ENCODE measurements at regions not wholly inside any gene's neighbourhood (a gene's known extent, or its start where the extent isn't known, plus 50 kb on each side); places are given as distances from the start of the nearest gene placed in this dataset.

- no peak for TF ChIP-seq ELF1 (IDR thresholded peaks at IDR 0.05; ENCODE audit: borderline replicate concordance, low read depth)
- TF ChIP-seq FOSL1 (IDR thresholded peaks at IDR 0.05; ENCODE audit: low read depth) = no peak
- TF ChIP-seq CEBPB (IDR thresholded peaks at IDR 0.05; ENCODE audit: low read depth) = no peak
- no peak for TF ChIP-seq JUND (IDR thresholded peaks at IDR 0.05)
- TF ChIP-seq EGR1 (IDR thresholded peaks at IDR 0.05; ENCODE audit: low read depth) = no peak
- TF ChIP-seq SP1 (IDR thresholded peaks at IDR 0.05; ENCODE audit: low read depth) = no peak
- no peak for TF ChIP-seq POLR2AphosphoS5 (IDR thresholded peaks at IDR 0.05; ENCODE audit: low read depth, low read length)
Measured at GRCh38 chr7:46512891-46513413, 591.9 kb upstream of the IGFBP3 start (continued).

DNA sequence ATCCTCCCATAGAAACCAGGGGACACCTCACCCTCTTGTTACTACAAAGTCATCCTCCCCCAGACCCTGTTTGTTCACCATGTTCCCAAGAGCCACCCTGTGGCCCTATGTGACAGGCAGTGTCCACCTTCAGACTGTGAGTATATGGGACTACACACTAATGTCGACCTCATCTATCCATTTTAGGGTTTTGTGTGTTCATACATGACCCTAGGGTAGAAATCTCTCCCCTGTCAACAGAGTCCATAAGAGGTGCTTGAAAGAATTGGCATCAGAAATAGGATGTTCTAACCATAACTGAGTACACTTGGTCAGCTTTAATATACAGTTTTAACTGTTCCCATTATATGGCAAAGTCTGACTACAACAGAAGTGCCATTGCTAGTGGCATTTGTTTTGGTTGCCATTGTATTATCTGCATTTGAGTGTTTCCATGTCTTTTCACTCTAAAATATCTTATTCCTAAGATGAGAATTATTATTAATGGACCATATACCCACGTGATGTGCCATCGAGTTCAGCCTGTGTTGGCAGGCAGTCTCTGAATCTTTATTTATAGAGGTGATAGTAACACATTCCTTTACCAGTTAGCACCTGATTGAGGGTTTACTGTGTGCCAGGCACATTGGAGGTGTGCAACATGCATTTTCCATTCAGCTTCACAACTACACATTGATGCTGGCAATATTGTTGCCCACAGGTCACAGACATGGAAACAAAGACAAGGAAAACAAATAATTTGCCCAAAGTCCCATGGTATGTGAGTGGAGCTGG, 590.6 kb upstream of the IGFBP3 start:
- no peak for ATAC-seq
- no peak overlapping the region for H3K9ac ChIP-seq (ENCODE audit: low read length)
- ChIA-PET RAD21 (ENCODE audit: low non-redundant PET in 1 of 2, low total read pairs in 2 of 2, uncharacterized antibody in 2 of 2, unreplicated experiment in 2 of 2) (no interaction called here), POLR2A (no interaction called here), CTCF (no interaction called here)
- H3K36me3 ChIP-seq (ENCODE audit: control insufficient read depth in 1 of 2, insufficient read depth in 2 of 2, low read length in 2 of 2) = no peaks in the 10 kb centered on the region
- no peak for DNase-seq (ENCODE audit: low read depth, low spot score)
- no peak for TF ChIP-seq EZH2phosphoT487 (IDR thresholded peaks at IDR 0.05; ENCODE audit: borderline replicate concordance)
- TF ChIP-seq POLR2AphosphoS5 (IDR thresholded peaks at IDR 0.05; ENCODE audit: low read depth, low read length) = no peak
- TF ChIP-seq ZFX (IDR thresholded peaks at IDR 0.05) = no peak
- H3K4me2 ChIP-seq (ENCODE audit: low read length) = no peak overlapping the region
- H3K9me3 ChIP-seq (ENCODE audit: control insufficient read depth in 1 of 2, insufficient read depth in 1 of 2, low read depth in 1 of 2, low read length in 2 of 2) = no peaks in the 10 kb centered on the region
- no peak overlapping the region for H3K4me3 ChIP-seq (replicated peaks in 1 of 2; ENCODE audit: low read depth in 1 of 2, low read length in 2 of 2)
- BruUV-seq (replicated peaks) = no TSS peak
- H3K27ac ChIP-seq (ENCODE audit: low read depth, low read length) = no peak overlapping the region
- H3K79me2 ChIP-seq (ENCODE audit: insufficient read depth, low read length) = no peaks in the 10 kb centered on the region
- H3K9me2 ChIP-seq (ENCODE audit: insufficient read depth) = no peaks in the 10 kb centered on the region
- H4K20me1 ChIP-seq (ENCODE audit: insufficient read depth) = no peaks in the 10 kb centered on the region
- no peak overlapping the region for H2AFZ ChIP-seq (ENCODE audit: low read depth, low read length, poor library complexity, severe bottlenecking)
- no peaks in the 10 kb centered on the region for H3K4me1 ChIP-seq (ENCODE audit: control insufficient read depth in 1 of 2, insufficient read depth in 2 of 2, low read length in 2 of 2)
- intact Hi-C loops (cut with micrococcal nuclease) = no loop called here
- no peaks in the 10 kb centered on the region for H3K27me3 ChIP-seq (ENCODE audit: insufficient read depth, low read length)

- H3K4me3 ChIP-seq (replicated peaks in 1 of 2; ENCODE audit: low read depth in 1 of 2, low read length in 2 of 2) = no peak overlapping the region
- no peak overlapping the region for H2AFZ ChIP-seq (ENCODE audit: low read depth, low read length, poor library complexity, severe bottlenecking)
- no peaks in the 10 kb centered on the region for H3K27me3 ChIP-seq (ENCODE audit: insufficient read depth, low read length)
- no peaks in the 10 kb centered on the region for H3K9me2 ChIP-seq (ENCODE audit: insufficient read depth)
- DNase-seq (ENCODE audit: low read depth, low spot score) (no peak), ATAC-seq (no peak)
- no peaks in the 10 kb centered on the region for H3K9me3 ChIP-seq (ENCODE audit: control insufficient read depth in 1 of 2, insufficient read depth in 1 of 2, low read depth in 1 of 2, low read length in 2 of 2)
- no peaks in the 10 kb centered on the region for H4K20me1 ChIP-seq (ENCODE audit: insufficient read depth)
- POLR2A ChIA-PET = no interaction called here
- no peaks in the 10 kb centered on the region for H3K36me3 ChIP-seq (ENCODE audit: control insufficient read depth in 1 of 2, insufficient read depth in 2 of 2, low read length in 2 of 2)
- CTCF ChIA-PET = no interaction called here
- no peaks in the 10 kb centered on the region for H3K79me2 ChIP-seq (ENCODE audit: insufficient read depth, low read length)
- intact Hi-C loops (cut with micrococcal nuclease) = no loop called here
- no peak overlapping the region for H3K9ac ChIP-seq (ENCODE audit: low read length)
- no peaks in the 10 kb centered on the region for H3K4me1 ChIP-seq (ENCODE audit: control insufficient read depth in 1 of 2, insufficient read depth in 2 of 2, low read length in 2 of 2)
- no peak overlapping the region for H3K4me2 ChIP-seq (ENCODE audit: low read length)
- H3K27ac ChIP-seq (ENCODE audit: low read depth, low read length) = no peak overlapping the region
- RAD21 ChIA-PET (ENCODE audit: low non-redundant PET in 1 of 2, low total read pairs in 2 of 2, uncharacterized antibody in 2 of 2, unreplicated experiment in 2 of 2) = no interaction called here
- BruUV-seq (replicated peaks) = no TSS peak
- TF ChIP-seq CBX3 (IDR thresholded peaks at IDR 0.05; ENCODE audit: low read depth) (no peak), SIN3A (IDR thresholded peaks at IDR 0.05; ENCODE audit: low read depth) (no peak), EGR1 (IDR thresholded peaks at IDR 0.05; ENCODE audit: low read depth) (no peak), REST (IDR thresholded peaks at IDR 0.05; ENCODE audit: low read depth) (no peak), ZBTB33 (IDR thresholded peaks at IDR 0.05; ENCODE audit: extremely low read depth, insufficient replicate concordance, low read length) (no peak), ZNF274 (IDR thresholded peaks at IDR 0.05; ENCODE audit: low read depth, low read length) (no peak)
Measured at GRCh38 chr7:46508583-46508982, 587.5 kb upstream of the IGFBP3 start.
